OCI-LY3 (cell line): ENCODE measurements at regions not wholly inside any gene's neighbourhood (a gene's known extent, or its start where the extent isn't known, plus 50 kb on each side); places are given as distances from the start of the nearest gene placed in this dataset.
A peak's percentile ranks its signal among the peaks of the same experiment; 100 is the strongest.

Experiments
- H2AFZ ChIP-seq: fragments of 200-600, 300-600 bp; shearing (Covaris generic); 2 replicates; pipeline ENCODE4 v1.6.0; 2014; ENCODE audit warnings: antibody characterized with exemption, low read depth, low read length
- H3K27ac ChIP-seq: fragments of 200-600, 300-600 bp; sonication (generic); 2 replicates; pipeline ENCODE4 v1.5.1; 2014; ENCODE audit warnings: mild to moderate bottlenecking, low read length, moderate library complexity, mixed read lengths
- H3K27me3 ChIP-seq: fragments of 200-600, 300-600 bp; sonication (generic); 2 replicates; pipeline ENCODE4 v1.6.1; 2014; ENCODE audit warnings: low read depth, low read length, mixed read lengths
- H3K36me3 ChIP-seq: fragments of 200-600, 300-600 bp; sonication (generic); replicated peaks from 2 replicates; pipeline ENCODE3; 2014; ENCODE audit warnings: low read depth, low read length, mixed read lengths
- H3K4me1 ChIP-seq: fragments of 300-600, 200-600 bp; sonication (generic); 2 replicates; pipeline ENCODE4 v1.6.1; 2014; ENCODE audit warnings: low read length, mixed read lengths
- H3K4me2 ChIP-seq: fragments of 200-600, 300-600 bp; sonication (generic); 2 replicates; pipeline ENCODE4 v1.6.1; 2014; ENCODE audit warnings: low read length, mixed read lengths
- H3K4me3 ChIP-seq: fragments of 300-600, 200-600 bp; sonication (generic); 2 replicates; pipeline ENCODE4 v1.5.1; 2014; ENCODE audit warnings: antibody characterized with exemption, mild to moderate bottlenecking, low read length, moderate library complexity
- H3K79me2 ChIP-seq: fragments of 300-600, 200-600 bp; shearing (Covaris generic); 2 replicates; pipeline ENCODE4 v1.6.1; 2014; ENCODE audit warnings: mild to moderate bottlenecking, low read length, mixed read lengths
- H3K9ac ChIP-seq: fragments of 300-600, 200-600 bp; shearing (Covaris generic); 2 replicates; pipeline ENCODE4 v1.6.0; 2014; ENCODE audit warnings: mild to moderate bottlenecking, low read length, moderate library complexity
- H3K9me3 ChIP-seq: fragments of 200-600, 300-600 bp; shearing (Covaris generic); 2 replicates; pipeline ENCODE4 v1.6.1; 2014; ENCODE audit warnings: low read length, mixed read lengths; ENCODE audit not compliant: insufficient read depth
- H4K20me1 ChIP-seq: fragments of 200-600, 300-600 bp; sonication (generic); 2 replicates; pipeline ENCODE4 v1.6.1; 2016; ENCODE audit warnings: low read length, mixed read lengths; ENCODE audit not compliant: insufficient read depth
- EZH2phosphoT487 ChIP-seq: fragments of 200-600 bp; shearing (Covaris generic); IDR thresholded peaks from 2 replicates; pipeline ENCODE4 v1.6.1; 2018; ENCODE audit warnings: antibody characterized with exemption, mixed run types, low read depth
- TF ChIP-seq, protein P1 (sequence below): fragments of 200-600, 300-600 bp; sonication (generic); IDR thresholded peaks from 2 replicates; pipeline ENCODE4 v1.5.1; 2014; ENCODE audit warnings: antibody characterized with exemption, low read length, low read depth

- peak overlapping the region; percentile 91 for H3K4me2 ChIP-seq
- H3K36me3 ChIP-seq = no peaks in the 10 kb centered on the region
- H2AFZ ChIP-seq = no peak overlapping the region
- H4K20me1 ChIP-seq = no peaks in the 10 kb centered on the region
- H3K9ac ChIP-seq = peak overlapping the region; percentile 80; the same call in 1 of the 2 replicates
- peaks cover 72% of the 10 kb centered on the region for H3K4me1 ChIP-seq
- no peaks in the 10 kb centered on the region for H3K27me3 ChIP-seq
- TF ChIP-seq, protein P1, sequence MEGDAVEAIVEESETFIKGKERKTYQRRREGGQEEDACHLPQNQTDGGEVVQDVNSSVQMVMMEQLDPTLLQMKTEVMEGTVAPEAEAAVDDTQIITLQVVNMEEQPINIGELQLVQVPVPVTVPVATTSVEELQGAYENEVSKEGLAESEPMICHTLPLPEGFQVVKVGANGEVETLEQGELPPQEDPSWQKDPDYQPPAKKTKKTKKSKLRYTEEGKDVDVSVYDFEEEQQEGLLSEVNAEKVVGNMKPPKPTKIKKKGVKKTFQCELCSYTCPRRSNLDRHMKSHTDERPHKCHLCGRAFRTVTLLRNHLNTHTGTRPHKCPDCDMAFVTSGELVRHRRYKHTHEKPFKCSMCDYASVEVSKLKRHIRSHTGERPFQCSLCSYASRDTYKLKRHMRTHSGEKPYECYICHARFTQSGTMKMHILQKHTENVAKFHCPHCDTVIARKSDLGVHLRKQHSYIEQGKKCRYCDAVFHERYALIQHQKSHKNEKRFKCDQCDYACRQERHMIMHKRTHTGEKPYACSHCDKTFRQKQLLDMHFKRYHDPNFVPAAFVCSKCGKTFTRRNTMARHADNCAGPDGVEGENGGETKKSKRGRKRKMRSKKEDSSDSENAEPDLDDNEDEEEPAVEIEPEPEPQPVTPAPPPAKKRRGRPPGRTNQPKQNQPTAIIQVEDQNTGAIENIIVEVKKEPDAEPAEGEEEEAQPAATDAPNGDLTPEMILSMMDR = no peak
- TF ChIP-seq EZH2phosphoT487 = no peak
- peak overlapping the region; percentile 91 for H3K27ac ChIP-seq
- no peaks in the 10 kb centered on the region for H3K9me3 ChIP-seq
- no peak overlapping the region for H3K4me3 ChIP-seq
- no peaks in the 10 kb centered on the region for H3K79me2 ChIP-seq
Measured at GRCh38 chr1:234975941-234976860, 152.4 kb downstream of the TOMM20 start.

DNA sequence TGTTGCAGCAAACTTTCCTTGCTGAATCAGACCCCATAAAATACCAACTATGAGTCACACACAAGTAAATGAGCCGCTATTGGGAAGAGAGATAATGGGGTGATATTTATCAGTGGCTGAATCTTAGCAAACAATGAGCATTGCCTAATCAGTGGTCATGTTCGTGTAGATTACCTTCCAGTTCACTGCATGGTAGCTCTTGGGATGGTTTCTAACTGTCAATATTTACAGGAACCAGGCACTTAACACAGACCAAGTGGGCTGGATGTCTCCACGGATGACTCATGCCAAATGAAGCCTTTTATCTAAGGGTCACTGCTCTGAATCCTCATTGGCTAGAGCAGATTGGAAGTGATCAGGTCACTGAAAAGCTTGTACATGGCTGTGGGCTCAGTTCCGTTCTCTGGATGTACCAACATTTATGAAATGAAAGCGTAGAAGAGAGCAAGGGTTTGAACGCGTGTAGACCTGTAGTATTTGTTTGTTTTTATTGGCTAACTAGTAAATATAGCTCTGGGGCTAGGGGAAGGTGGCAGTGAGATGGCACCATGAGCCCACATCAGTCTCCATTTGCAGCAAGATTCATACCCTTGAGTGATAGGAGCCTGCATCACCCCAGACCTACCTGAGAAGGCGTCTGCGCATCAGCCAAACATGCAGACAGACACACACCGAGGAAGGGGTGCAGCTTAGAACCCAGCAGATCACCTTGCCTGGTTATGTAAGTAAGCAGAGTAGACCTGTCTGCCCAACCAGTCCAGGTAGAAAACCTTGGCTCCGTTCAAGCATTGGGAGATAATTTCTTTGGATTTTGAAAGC lies 153.3 kb downstream of the TOMM20 start:
- TF ChIP-seq EZH2phosphoT487 = no peak
- TF ChIP-seq, protein P1 = no peak
- Histone ChIP-seq H3K9ac (no peak overlapping the region), H4K20me1 (no peaks in the 10 kb centered on the region), H3K79me2 (no peaks in the 10 kb centered on the region), H3K9me3 (no peaks in the 10 kb centered on the region), H3K4me3 (no peak overlapping the region), H3K27ac (no peak overlapping the region), H2AFZ (no peak overlapping the region), H3K36me3 (no peaks in the 10 kb centered on the region), H3K4me1 (peaks cover 72% of the 10 kb centered on the region), H3K4me2 (no peak overlapping the region), H3K27me3 (no peaks in the 10 kb centered on the region)

DNA sequence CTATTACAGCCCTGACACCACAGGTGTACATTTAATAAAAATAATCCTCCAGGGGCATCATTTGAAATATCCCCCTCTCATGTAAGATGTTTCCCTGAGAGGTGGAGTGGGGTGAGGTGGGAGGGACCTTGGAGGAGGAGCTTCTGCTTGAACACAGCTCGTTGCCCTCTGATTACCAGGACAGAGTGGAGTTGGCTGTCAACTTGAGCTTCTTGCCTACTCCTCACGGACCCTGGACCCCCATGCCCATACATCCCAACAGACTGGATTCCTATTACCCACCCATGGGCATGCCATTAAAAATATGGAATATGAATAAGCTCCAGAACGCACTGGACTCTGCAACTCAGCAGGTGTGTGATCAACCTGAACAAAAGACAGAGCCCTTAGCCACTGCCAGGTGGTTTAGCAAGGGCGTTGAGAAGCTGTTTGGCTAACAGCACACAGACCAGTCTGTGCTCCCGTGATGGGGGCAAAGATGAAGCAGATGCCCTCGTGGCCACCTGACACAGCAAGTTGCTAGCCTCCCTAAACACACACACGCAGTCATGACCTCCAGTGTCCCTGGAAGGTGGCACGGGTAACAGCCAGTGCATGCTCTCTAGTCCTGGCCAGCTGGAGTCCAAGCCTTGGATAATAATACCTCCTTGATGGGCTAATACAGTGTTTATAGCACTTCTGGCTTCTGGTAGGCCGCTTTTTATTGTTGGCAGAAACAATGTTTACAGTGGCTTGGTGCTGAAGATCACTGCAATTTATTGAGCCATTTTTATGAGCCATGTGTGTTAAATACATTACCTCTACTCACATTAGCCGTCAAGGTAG lies 155.0 kb downstream of the TOMM20 start:
- no peaks in the 10 kb centered on the region for H3K27me3 ChIP-seq
- H3K4me2 ChIP-seq = no peak overlapping the region
- no peaks in the 10 kb centered on the region for H3K36me3 ChIP-seq
- H3K27ac ChIP-seq = no peak overlapping the region
- TF ChIP-seq, protein P1 = no peak
- no peak for TF ChIP-seq EZH2phosphoT487
- H3K79me2 ChIP-seq = no peaks in the 10 kb centered on the region
- no peak overlapping the region for H2AFZ ChIP-seq
- H3K9me3 ChIP-seq = no peaks in the 10 kb centered on the region
- H3K4me3 ChIP-seq = no peak overlapping the region
- H3K4me1 ChIP-seq = peaks cover 71% of the 10 kb centered on the region
- no peak overlapping the region for H3K9ac ChIP-seq
- no peaks in the 10 kb centered on the region for H4K20me1 ChIP-seq
